Heart left ventricle (tissue), 13 donors: ENCODE measurements at regions not wholly inside any gene's neighbourhood (a gene's known extent, or its start where the extent isn't known, plus 50 kb on each side); places are given as distances from the start of the nearest gene placed in this dataset.

Source experiments
- POLR2A ChIP-seq, 2 donors: fragments of 450-650 bp; IDR thresholded peaks; one replicate each; pipeline ENCODE4 v1.6.1; 2017; ENCODE audit warnings: antibody characterized with exemption in 2 of 2, mild to moderate bottlenecking in 2 of 2, moderate library complexity in 2 of 2
- TF ChIP-seq, protein P1 (sequence below), 12 donors: fragments of 200-600 bp; sonication (generic) in 4 of 12; IDR thresholded peaks; one replicate each; pipeline versions ENCODE4 v1.5.0 to v1.8.0; 2018 to 2022; ENCODE audit warnings: antibody characterized with exemption in 12 of 12, mild to moderate bottlenecking in 5 of 12
- donor health status: ischemic (EF 13 %, LVEDD 7.1; RV severe dilation, severe dysfunction).
- donor health status: DM: no; HTN: yes; CAD: no.
- donor health status: DM: no; HTN: no; CAD: no.
- donor health status: ischemic (EF 25% LVEDD 6.9; RV normal size, moderate dysfunction).
- donor health status: ischemic (EF 25% LVEDD 5.7; RV mildly dilated, moderate dysfunction).
- donor health status: ischemic (EF 35%, LVEDD 5.7; RV mildly dilated, moderate dysfunction).
- donor health status: nonischemic (EF 11% LVEDD 7.7; RV severe dilation, severe dysfunction).
- donor health status: DM: yes; HTN: yes; CAD: no.
- donor health status: PGD.
- donor health status: ischemic (EF 29% LVEDD 5.4; RV normal size, mild dysfunction).
- donor health status: nonischemic (EF 23%, LVEDD 6.1; RV moderate dilation, normal function).

DNA sequence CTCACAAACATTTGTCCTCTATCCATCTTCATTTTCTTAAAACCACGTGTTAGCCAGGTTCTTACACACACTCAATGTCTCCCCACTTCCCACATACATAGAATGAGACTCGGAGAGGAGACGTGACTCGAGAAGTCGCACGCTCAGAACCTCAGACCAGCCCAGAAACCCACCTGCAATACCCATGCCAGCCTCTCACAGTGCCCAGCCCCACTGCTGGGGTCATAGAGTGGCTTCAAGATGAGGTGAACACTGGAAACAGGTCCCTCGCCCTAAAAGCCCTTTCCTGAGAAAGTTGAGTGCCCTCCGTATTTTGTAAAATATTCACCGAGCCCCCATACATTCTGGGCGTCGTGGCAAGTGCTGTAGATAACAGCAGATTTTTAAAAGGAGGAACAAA is 487.4 kb downstream of the EIPR1 start:
- TF ChIP-seq, protein P1, sequence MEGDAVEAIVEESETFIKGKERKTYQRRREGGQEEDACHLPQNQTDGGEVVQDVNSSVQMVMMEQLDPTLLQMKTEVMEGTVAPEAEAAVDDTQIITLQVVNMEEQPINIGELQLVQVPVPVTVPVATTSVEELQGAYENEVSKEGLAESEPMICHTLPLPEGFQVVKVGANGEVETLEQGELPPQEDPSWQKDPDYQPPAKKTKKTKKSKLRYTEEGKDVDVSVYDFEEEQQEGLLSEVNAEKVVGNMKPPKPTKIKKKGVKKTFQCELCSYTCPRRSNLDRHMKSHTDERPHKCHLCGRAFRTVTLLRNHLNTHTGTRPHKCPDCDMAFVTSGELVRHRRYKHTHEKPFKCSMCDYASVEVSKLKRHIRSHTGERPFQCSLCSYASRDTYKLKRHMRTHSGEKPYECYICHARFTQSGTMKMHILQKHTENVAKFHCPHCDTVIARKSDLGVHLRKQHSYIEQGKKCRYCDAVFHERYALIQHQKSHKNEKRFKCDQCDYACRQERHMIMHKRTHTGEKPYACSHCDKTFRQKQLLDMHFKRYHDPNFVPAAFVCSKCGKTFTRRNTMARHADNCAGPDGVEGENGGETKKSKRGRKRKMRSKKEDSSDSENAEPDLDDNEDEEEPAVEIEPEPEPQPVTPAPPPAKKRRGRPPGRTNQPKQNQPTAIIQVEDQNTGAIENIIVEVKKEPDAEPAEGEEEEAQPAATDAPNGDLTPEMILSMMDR (IDR thresholded peaks at IDR 0.05): no peak
- no peak for TF ChIP-seq POLR2A (IDR thresholded peaks at IDR 0.05)
